GM20000 (cell line): ENCODE measurements at regions not wholly inside any gene's neighbourhood (a gene's known extent, or its start where the extent isn't known, plus 50 kb on each side); places are given as distances from the start of the nearest gene placed in this dataset.

Experiments
- DNase-seq: peaks from one replicate; pipeline ENCODE4 v3.0.0; 2012; ENCODE audit warnings: low spot score
- CTCF ChIP-seq: IDR thresholded peaks from 2 replicates; pipeline ENCODE4 v1.5.1; 2012; ENCODE audit warnings: mild to moderate bottlenecking, control low read depth; ENCODE audit errors: extremely low read depth, missing control alignments

GRCh38 chr13:111911754-111912452, 155.0 kb upstream of the SOX1 start:
- TF ChIP-seq CTCF, result no peak
- no peak for DNase-seq

GRCh38 chr13:111912453-111912866, 154.5 kb upstream of the SOX1 start:
- DNase-seq, result no peak
- TF ChIP-seq CTCF, result no peak

- TF ChIP-seq CTCF, result no peak
- no peak for DNase-seq
These were observed 153.8 kb upstream of the SOX1 start for GRCh38 chr13:111912991-111913760.

GRCh38 chr13:111913761-111914140, 153.2 kb upstream of the SOX1 start:
- no peak for TF ChIP-seq CTCF
- DNase-seq, result no peak

GRCh38 chr13:111914241-111915103, 152.5 kb upstream of the SOX1 start:
- TF ChIP-seq CTCF, result no peak
- no peak for DNase-seq

- no peak for DNase-seq
These were observed 151.8 kb upstream of the SOX1 start for GRCh38 chr13:111915104-111915551.

More at GRCh38 chr13:111915104-111915551, 151.8 kb upstream of the SOX1 start:
- no peak for TF ChIP-seq CTCF
